ENCODE measurements at regions not wholly inside any gene's neighbourhood (a gene's known extent, or its start where the extent isn't known, plus 50 kb on each side); places are given as distances from the start of the nearest gene placed in this dataset.

GRCh38 chr12:67442347-67442841 lies 173.2 kb downstream of the CAND1 start:
- TF ChIP-seq CTCF (conservative IDR thresholded peaks at IDR 0.05; ENCODE audit: low read depth, low read length) = no peak
- TF ChIP-seq EZH2 (IDR thresholded peaks at IDR 0.05; ENCODE audit: borderline replicate concordance, low read depth, low read length, poor library complexity, severe bottlenecking) = no peak

Measured in A673 (cell line).